HG03354 (cell line): ENCODE measurements at regions not wholly inside any gene's neighbourhood (a gene's known extent, or its start where the extent isn't known, plus 50 kb on each side); places are given as distances from the start of the nearest gene placed in this dataset.
"Not testable (repeated sequence)": the region's sequence is repeated elsewhere in the genome, so short reads cannot be mapped to it uniquely, and the experiment has no call there.

Experiments used
- ATAC-seq: cut with Tn5 transposase; IDR thresholded peaks from one replicate; pipeline ENCODE4 v1.9.1; 2021; ENCODE audit warnings: mild to moderate bottlenecking; ENCODE audit not compliant: unreplicated experiment, poor library complexity, severe bottlenecking

GRCh38 chr3:74435631-74436030 lies 178.8 kb downstream of the CNTN3 start:
- ATAC-seq: no peak

GRCh38 chr3:74434406-74434805 lies 180.1 kb downstream of the CNTN3 start:
- no peak for ATAC-seq

GRCh38 chr3:74426571-74426970 lies 187.9 kb downstream of the CNTN3 start:
- ATAC-seq: no peak

GRCh38 chr3:74423867-74424266 lies 190.6 kb downstream of the CNTN3 start:
- no peak for ATAC-seq

GRCh38 chr3:74420538-74421124 lies 193.8 kb downstream of the CNTN3 start:
- ATAC-seq: no peak

- ATAC-seq: no peak
Measured at GRCh38 chr3:74415731-74416130, 198.7 kb downstream of the CNTN3 start.

GRCh38 chr3:74413547-74414241 lies 200.8 kb downstream of the CNTN3 start:
- ATAC-seq: no peak

- ATAC-seq: no peak
Measured at GRCh38 chr3:74410276-74410941, 204.1 kb downstream of the CNTN3 start.

- ATAC-seq: no peak
Measured at GRCh38 chr3:74409066-74409465, 205.4 kb downstream of the CNTN3 start.

- ATAC-seq: no peak
Measured at GRCh38 chr3:74403307-74403706, 211.2 kb downstream of the CNTN3 start.

GRCh38 chr3:74402821-74403220 lies 211.6 kb downstream of the CNTN3 start:
- ATAC-seq: no peak

- ATAC-seq: no peak
Measured at GRCh38 chr3:74393426-74393825, 221.0 kb downstream of the CNTN3 start.

- no peak for ATAC-seq
Measured at GRCh38 chr3:74390121-74390877, 224.2 kb downstream of the CNTN3 start.

- no peak for ATAC-seq
Measured at GRCh38 chr3:74387111-74387735, 227.2 kb downstream of the CNTN3 start.

GRCh38 chr3:74384159-74384558 lies 230.3 kb downstream of the CNTN3 start:
- ATAC-seq: no peak

GRCh38 chr3:74377669-74378068 lies 236.8 kb downstream of the CNTN3 start:
- no peak for ATAC-seq

GRCh38 chr3:74376323-74376722 lies 238.1 kb downstream of the CNTN3 start:
- ATAC-seq: not testable (repeated sequence)

GRCh38 chr3:74375653-74376052 lies 238.8 kb downstream of the CNTN3 start:
- ATAC-seq: no peak

GRCh38 chr3:74372743-74373142 lies 241.7 kb downstream of the CNTN3 start:
- ATAC-seq: no peak

- ATAC-seq: no peak
Measured at GRCh38 chr3:74370342-74370741, 244.1 kb downstream of the CNTN3 start.
